Hepatic stellate cell (primary cell): ENCODE measurements at regions not wholly inside any gene's neighbourhood (a gene's known extent, or its start where the extent isn't known, plus 50 kb on each side); places are given as distances from the start of the nearest gene placed in this dataset.

Experiments
- DNase-seq: peaks from one replicate; pipeline ENCODE4 v3.0.0; 2011; ENCODE audit warnings: low spot score

DNA sequence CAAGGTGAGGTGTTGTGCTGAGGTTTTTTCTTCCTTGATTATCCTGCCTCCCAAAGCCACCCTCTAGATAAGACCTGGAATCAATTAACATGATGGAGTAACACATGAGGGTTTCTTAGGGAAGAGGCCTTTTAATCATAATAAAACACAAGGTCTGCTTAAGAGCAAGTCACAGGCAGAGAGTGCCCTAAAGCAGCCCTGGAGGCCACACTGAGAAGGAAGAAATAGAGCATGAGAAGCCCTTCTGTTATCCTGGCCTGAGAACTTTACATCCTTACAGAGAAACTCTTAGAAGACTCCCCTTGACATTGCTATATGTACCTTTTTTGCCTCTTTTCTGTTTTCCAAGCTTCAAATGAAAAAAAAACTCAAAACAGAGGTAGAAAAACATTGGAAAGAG is 132.3 kb downstream of the CEP57L1 start:
- no peak for DNase-seq

DNA sequence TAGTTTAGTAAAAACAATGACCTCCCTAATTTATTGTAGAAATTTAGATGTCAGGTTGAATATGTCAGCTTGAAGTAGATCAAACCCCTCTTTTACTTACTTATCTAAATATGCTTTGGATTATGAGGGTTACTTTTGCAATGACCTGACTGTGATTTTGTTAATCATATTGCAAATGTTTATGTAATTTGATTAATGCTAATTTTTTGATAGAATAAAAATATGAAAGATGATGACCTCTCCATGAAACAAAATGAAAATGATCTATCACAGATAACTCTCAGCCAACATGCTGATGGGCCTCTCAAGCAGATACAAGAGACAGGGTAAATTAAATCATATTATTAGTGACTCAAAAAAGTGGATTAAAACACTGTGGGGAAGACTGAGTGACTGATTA is 131.0 kb downstream of the CEP57L1 start:
- no peak for DNase-seq

DNA sequence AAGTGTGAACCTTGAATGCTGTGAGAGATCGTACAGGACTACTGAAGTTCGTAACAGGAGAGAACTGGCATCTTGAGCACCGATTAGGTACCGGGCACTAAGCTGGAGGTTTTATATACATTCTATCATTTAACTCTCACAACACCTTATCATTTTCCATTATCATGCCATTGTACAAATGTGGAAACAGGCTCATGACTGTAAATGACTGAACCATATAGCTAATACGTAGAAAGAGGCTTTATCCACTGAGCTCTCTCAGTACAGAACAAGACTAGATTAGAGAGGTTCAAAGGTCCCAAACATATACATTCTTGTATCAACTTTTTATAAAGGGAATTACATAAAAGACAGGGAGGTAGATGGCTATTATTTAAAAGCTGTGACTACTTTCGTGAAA is 130.6 kb downstream of the CEP57L1 start:
- no peak for DNase-seq

DNA sequence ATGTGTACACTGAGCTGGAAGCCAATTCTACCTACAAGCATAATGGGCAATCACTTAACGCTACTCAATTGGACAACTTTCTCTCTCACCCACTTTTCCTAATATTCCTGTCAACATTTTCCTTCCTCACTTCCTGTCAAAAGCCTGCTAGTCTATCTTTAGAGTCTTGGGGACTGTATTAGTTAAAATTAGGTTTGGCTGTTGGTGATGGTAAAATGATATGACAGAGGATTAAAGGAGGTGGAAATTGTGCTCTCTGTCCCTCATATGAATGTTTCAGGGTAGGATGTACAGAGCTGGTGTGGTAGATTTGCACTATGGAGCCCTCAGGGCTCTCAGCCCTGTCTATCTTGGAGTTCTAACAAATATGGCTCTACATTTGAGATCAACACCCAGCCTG is 129.7 kb downstream of the CEP57L1 start:
- no peak for DNase-seq

DNA sequence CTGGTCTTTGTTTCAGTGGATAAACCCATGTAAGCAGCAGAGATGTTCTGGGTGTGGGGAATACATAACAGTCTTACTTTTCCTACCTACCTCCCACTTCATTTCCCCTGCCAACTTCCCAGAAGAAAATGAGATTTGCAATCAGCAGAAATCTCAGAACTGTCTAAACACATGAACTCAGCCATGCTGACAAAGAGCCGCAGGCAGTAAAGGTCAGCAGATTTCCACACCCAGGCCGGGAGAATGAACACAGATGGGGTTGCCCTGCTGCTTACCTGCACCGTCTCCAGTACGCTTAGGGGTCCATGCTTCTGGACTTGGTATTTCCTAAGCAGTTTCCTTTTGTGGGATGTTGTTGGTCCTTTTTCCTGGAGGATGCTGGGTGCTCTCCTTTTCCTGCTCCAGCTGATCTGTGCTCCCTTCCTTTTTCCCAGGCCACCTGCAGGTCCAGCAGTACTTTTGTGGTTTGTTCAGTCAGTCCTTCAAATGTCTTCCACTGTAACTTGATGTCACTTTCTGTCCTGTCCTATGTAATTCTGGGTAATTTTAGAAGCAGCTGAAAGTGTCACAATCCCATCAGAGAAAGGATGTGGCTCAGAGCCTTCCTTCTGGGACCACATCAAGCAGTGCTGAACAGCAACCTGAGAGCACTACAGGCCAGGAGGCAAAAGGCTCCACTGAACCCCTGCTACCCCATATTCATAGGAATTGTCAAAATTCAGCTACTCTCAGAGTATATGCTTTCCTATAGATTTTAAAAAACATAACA is 129.0 kb downstream of the CEP57L1 start:
- DNase-seq = no peak

DNA sequence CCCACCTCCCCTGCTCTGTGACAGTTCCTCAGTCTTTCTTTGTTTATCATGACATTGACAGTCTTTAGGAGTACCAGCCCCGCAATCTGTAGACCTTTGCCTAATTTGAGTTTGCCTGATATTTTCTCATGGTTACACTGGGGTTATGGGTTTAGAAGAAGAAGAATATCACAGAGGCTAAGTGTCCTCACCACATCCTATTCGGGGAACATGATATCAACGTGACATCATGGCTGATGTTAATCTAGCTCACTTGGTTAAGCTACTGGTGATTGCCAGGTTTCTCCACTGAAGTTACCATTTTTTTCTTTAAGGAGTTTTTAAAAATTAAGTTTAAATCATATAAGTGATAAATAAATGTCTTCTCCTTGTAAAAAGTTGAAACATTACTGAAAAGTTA is 127.5 kb downstream of the CEP57L1 start:
- DNase-seq = no peak

DNA sequence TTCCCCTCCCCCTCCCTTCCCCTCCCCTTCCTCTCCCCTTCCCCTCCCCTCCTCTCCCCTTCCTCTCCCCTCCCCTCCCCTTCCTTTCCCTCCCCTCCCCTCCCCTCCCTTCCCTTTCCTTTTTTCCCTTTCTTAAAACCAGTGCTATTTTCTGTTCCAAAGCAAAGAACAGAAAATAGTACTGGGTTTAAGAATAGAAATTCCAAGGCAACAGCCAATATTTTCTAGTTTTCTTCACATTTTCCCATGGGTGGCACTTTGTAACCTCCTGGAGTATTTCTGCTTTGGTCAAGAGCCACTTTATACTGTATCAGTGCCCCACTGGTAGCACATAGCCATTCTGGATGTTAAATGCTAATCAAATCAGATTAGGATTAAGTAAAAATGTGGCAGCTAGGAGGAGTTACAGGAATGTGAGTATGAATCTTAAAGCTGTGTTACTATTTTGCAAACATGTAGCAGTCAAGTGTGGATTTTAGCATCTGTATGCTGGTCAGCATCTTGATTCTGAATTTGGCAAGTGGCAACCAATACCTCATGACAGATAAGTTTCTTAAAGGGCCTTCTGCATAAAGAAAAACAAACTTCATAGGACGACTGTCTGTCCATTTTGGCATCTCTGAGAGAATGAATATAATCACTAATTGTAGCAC is 126.4 kb downstream of the CEP57L1 start:
- DNase-seq = no peak
